HEK293 (cell line): ENCODE measurements at regions not wholly inside any gene's neighbourhood (a gene's known extent, or its start where the extent isn't known, plus 50 kb on each side); places are given as distances from the start of the nearest gene placed in this dataset.

ENCODE experiments used
- HOXA7 ChIP-seq: sonication (generic); formaldehyde crosslinking; IDR thresholded peaks from 2 replicates; pipeline ENCODE4 v1.8.1; 2022; ENCODE audit warnings: missing genetic modification reagents, borderline replicate concordance
- SCRT1 ChIP-seq: fragments of 450-650 bp; formaldehyde crosslinking; IDR thresholded peaks from 2 replicates; pipeline ENCODE4 v1.5.1; 2016; ENCODE audit warnings: missing biosample characterization, missing genetic modification characterization, borderline replicate concordance
- SP2 ChIP-seq: fragments of 450-650 bp; formaldehyde crosslinking; IDR thresholded peaks from 2 replicates; pipeline ENCODE4 v1.5.1; 2016; ENCODE audit warnings: missing biosample characterization, missing genetic modification characterization
- ZFP69B ChIP-seq: fragments of 450-650 bp; formaldehyde crosslinking; IDR thresholded peaks from 2 replicates; pipeline ENCODE4 v1.5.1; 2016; ENCODE audit warnings: missing biosample characterization, missing genetic modification characterization
- ZNF133 ChIP-seq: fragments of 450-650 bp; formaldehyde crosslinking; IDR thresholded peaks from 2 replicates; pipeline ENCODE4 v1.5.1; 2016; ENCODE audit warnings: missing biosample characterization, missing genetic modification characterization
- ZNF211 ChIP-seq: fragments of 450-650 bp; formaldehyde crosslinking; IDR thresholded peaks from 2 replicates; pipeline ENCODE4 v1.5.1; 2016; ENCODE audit warnings: low read depth, missing biosample characterization, missing genetic modification characterization
- ZNF341 ChIP-seq: fragments of 450-650 bp; formaldehyde crosslinking; IDR thresholded peaks from 2 replicates; pipeline ENCODE4; 2016; ENCODE audit warnings: low read depth, missing biosample characterization, missing genetic modification characterization
- ZNF350 ChIP-seq: fragments of 450-650 bp; formaldehyde crosslinking; IDR thresholded peaks from 2 replicates; pipeline ENCODE4 v1.5.0; 2017; ENCODE audit warnings: missing biosample characterization, mild to moderate bottlenecking, missing genetic modification characterization
- TF ChIP-seq, protein P1 (sequence below): fragments of 450-650 bp; formaldehyde crosslinking; IDR thresholded peaks from 2 replicates; pipeline ENCODE4 v1.5.1; 2016; ENCODE audit warnings: missing biosample characterization, missing genetic modification characterization
- TF ChIP-seq, protein P2 (sequence below): IDR thresholded peaks from 2 replicates; pipeline ENCODE4 v1.6.1; 2011; ENCODE audit warnings: mild to moderate bottlenecking, low read depth, low read length, borderline replicate concordance
- TF ChIP-seq, protein P3 (sequence below): fragments of 450-650 bp; formaldehyde crosslinking; IDR thresholded peaks from 2 replicates; pipeline ENCODE4 v1.5.1; 2017; ENCODE audit warnings: missing biosample characterization, missing genetic modification characterization

DNA sequence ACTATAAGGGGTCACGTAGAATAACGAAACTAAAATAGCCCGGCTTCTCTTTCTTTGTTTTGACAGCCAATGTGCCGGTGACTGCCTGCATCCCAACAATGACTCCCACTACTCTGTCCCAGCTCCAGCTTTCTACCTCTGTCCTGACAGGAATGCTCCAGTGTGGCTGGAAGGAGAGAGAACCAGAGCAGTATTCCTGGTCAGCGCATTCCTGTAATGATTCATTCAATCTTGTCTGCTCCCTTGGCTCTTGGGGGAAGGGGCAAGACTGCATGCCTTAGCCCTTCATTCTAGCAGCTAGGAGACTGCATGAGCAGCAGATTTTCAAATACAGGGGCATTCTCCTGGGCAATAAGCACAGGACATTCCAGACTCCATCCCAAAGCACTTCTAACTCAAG is 132.1 kb upstream of the PRMT6 start:
- no peak for TF ChIP-seq SP2 (tag by site-specific recombination)
- no peak for TF ChIP-seq HOXA7 (CRISPR knock-in tag)
- TF ChIP-seq, protein P1, sequence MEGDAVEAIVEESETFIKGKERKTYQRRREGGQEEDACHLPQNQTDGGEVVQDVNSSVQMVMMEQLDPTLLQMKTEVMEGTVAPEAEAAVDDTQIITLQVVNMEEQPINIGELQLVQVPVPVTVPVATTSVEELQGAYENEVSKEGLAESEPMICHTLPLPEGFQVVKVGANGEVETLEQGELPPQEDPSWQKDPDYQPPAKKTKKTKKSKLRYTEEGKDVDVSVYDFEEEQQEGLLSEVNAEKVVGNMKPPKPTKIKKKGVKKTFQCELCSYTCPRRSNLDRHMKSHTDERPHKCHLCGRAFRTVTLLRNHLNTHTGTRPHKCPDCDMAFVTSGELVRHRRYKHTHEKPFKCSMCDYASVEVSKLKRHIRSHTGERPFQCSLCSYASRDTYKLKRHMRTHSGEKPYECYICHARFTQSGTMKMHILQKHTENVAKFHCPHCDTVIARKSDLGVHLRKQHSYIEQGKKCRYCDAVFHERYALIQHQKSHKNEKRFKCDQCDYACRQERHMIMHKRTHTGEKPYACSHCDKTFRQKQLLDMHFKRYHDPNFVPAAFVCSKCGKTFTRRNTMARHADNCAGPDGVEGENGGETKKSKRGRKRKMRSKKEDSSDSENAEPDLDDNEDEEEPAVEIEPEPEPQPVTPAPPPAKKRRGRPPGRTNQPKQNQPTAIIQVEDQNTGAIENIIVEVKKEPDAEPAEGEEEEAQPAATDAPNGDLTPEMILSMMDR (tag by site-specific recombination), result no peak
- no peak for TF ChIP-seq ZNF211 (tag by site-specific recombination)
- TF ChIP-seq ZNF350 (tag by site-specific recombination), result no peak
- TF ChIP-seq SCRT1 (tag by site-specific recombination), result no peak
- no peak for TF ChIP-seq ZNF341
- TF ChIP-seq ZNF133 (tag by site-specific recombination), result no peak
- TF ChIP-seq, protein P2, sequence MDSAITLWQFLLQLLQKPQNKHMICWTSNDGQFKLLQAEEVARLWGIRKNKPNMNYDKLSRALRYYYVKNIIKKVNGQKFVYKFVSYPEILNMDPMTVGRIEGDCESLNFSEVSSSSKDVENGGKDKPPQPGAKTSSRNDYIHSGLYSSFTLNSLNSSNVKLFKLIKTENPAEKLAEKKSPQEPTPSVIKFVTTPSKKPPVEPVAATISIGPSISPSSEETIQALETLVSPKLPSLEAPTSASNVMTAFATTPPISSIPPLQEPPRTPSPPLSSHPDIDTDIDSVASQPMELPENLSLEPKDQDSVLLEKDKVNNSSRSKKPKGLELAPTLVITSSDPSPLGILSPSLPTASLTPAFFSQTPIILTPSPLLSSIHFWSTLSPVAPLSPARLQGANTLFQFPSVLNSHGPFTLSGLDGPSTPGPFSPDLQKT, result no peak
- TF ChIP-seq, protein P3, sequence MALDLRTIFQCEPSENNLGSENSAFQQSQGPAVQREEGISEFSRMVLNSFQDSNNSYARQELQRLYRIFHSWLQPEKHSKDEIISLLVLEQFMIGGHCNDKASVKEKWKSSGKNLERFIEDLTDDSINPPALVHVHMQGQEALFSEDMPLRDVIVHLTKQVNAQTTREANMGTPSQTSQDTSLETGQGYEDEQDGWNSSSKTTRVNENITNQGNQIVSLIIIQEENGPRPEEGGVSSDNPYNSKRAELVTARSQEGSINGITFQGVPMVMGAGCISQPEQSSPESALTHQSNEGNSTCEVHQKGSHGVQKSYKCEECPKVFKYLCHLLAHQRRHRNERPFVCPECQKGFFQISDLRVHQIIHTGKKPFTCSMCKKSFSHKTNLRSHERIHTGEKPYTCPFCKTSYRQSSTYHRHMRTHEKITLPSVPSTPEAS, result no peak
- TF ChIP-seq ZFP69B (tag by site-specific recombination), result no peak
